CD14-positive monocyte (primary cell): ENCODE measurements at regions not wholly inside any gene's neighbourhood (a gene's known extent, or its start where the extent isn't known, plus 50 kb on each side); places are given as distances from the start of the nearest gene placed in this dataset.
A peak's percentile ranks its signal among the peaks of the same experiment; 100 is the strongest.

Experiments
- DNase-seq, 3 donors: peaks; one replicate each; pipeline ENCODE4 v3.0.0-alpha.2; 2011 to 2022
- H2AFZ ChIP-seq: 2 replicates; pipeline ENCODE4 v1.6.0; 2012; ENCODE audit warnings: mild to moderate bottlenecking, low read depth, low read length, inconsistent platforms; ENCODE audit not compliant: insufficient read depth, poor library complexity, severe bottlenecking
- H3K27ac ChIP-seq, 2 donors: 1 replicate in 1 of 2; 2 replicates in 1 of 2; pipeline ENCODE4 v1.5.1; 2012 to 2013; ENCODE audit warnings: low read length in 2 of 2, control low read depth in 1 of 2, inconsistent platforms in 1 of 2, low read depth in 1 of 2, mild to moderate bottlenecking in 1 of 2
- H3K27me3 ChIP-seq, 2 donors: one replicate each; pipeline versions ENCODE4 v1.6.0 to v1.6.1; 2011 to 2013; ENCODE audit warnings: low read length in 2 of 2; ENCODE audit not compliant: control insufficient read depth in 2 of 2, insufficient read depth in 2 of 2
- H3K36me3 ChIP-seq, 2 donors: replicated peaks in 1 of 2; 1 replicate in 1 of 2; 2 replicates in 1 of 2; pipeline versions ENCODE4 v1.5.1 to v1.6.1; 2012 to 2013; ENCODE audit warnings: low read length in 2 of 2, control low read depth in 1 of 2, inconsistent platforms in 1 of 2, mild to moderate bottlenecking in 1 of 2; ENCODE audit not compliant: insufficient read depth in 2 of 2, control insufficient read depth in 1 of 2
- H3K4me1 ChIP-seq, 2 donors: 1 replicate in 1 of 2; 2 replicates in 1 of 2; pipeline versions ENCODE4 v1.5.1 to v1.6.1; 2012 to 2013; ENCODE audit warnings: low read length in 2 of 2, control low read depth in 1 of 2, inconsistent platforms in 1 of 2, mild to moderate bottlenecking in 1 of 2, moderate library complexity in 1 of 2; ENCODE audit not compliant: insufficient read depth in 2 of 2, control insufficient read depth in 1 of 2
- H3K4me2 ChIP-seq: replicated peaks from 2 replicates; pipeline ENCODE3; 2012; ENCODE audit warnings: low read length, moderate library complexity, mild to moderate bottlenecking; ENCODE audit not compliant: poor library complexity, severe bottlenecking; ENCODE audit errors: extremely low read depth
- H3K4me3 ChIP-seq, 3 experiments: fragments of 200-600 bp in 1 of 3; sonication (generic) in 1 of 3; replicated peaks in 1 of 3; 1 replicate in 2 of 3; 2 replicates in 1 of 3; pipeline ENCODE4 v1.5.1; 2011 to 2013; ENCODE audit warnings: low read length in 3 of 3, mild to moderate bottlenecking in 3 of 3, control low read depth in 2 of 3, low read depth in 2 of 3, inconsistent platforms in 1 of 3, moderate library complexity in 1 of 3
- H3K79me2 ChIP-seq: 2 replicates; pipeline ENCODE4 v1.6.0; 2012; ENCODE audit warnings: mild to moderate bottlenecking, control low read depth, inconsistent platforms, low read length, moderate library complexity; ENCODE audit not compliant: insufficient read depth
- H3K9ac ChIP-seq: 2 replicates; pipeline ENCODE4 v1.6.0; 2017; ENCODE audit warnings: low read length, mild to moderate bottlenecking; ENCODE audit not compliant: insufficient read depth, poor library complexity, severe bottlenecking
- H3K9me3 ChIP-seq, 2 donors: replicated peaks in 1 of 2; 1 replicate in 1 of 2; 2 replicates in 1 of 2; pipeline versions ENCODE4 v1.5.1 to v1.6.1; 2012 to 2013; ENCODE audit warnings: low read length in 2 of 2, control low read depth in 1 of 2; ENCODE audit not compliant: control insufficient read depth in 1 of 2, insufficient read depth in 1 of 2
- H4K20me1 ChIP-seq: 2 replicates; pipeline ENCODE4 v1.6.0; 2012; ENCODE audit warnings: mild to moderate bottlenecking, low read length, control low read depth, moderate library complexity; ENCODE audit not compliant: insufficient read depth
- H3K27ac Mint-ChIP-seq, 7 donors: one replicate each; pipeline ENCODE4 v1.8.0; 2020; ENCODE audit warnings: mild to moderate bottlenecking in 7 of 7, mixed read lengths in 7 of 7, moderate library complexity in 6 of 7, inconsistent platforms in 2 of 7
- H3K27me3 Mint-ChIP-seq, 3 donors: one replicate each; pipeline ENCODE4 v1.8.0; 2021 to 2022; ENCODE audit warnings: low read depth in 3 of 3, mild to moderate bottlenecking in 3 of 3, mixed read lengths in 3 of 3, moderate library complexity in 3 of 3, inconsistent platforms in 1 of 3
- H3K36me3 Mint-ChIP-seq, 2 donors: one replicate each; pipeline ENCODE4 v1.8.0; 2020; ENCODE audit warnings: mixed read lengths in 2 of 2, inconsistent platforms in 1 of 2, mild to moderate bottlenecking in 1 of 2
- H3K4me1 Mint-ChIP-seq: one replicate; pipeline ENCODE4 v1.8.0; 2020; ENCODE audit warnings: mild to moderate bottlenecking, mixed read lengths
- H3K4me3 Mint-ChIP-seq, 2 donors: one replicate each; pipeline ENCODE4 v1.8.0; 2020; ENCODE audit warnings: mild to moderate bottlenecking in 2 of 2, mixed read lengths in 2 of 2, moderate library complexity in 1 of 2
- H3K9me3 Mint-ChIP-seq, 7 donors: one replicate each; pipeline ENCODE4 v1.8.0; 2020 to 2022; ENCODE audit warnings: mixed read lengths in 7 of 7, mild to moderate bottlenecking in 6 of 7, moderate library complexity in 6 of 7, inconsistent platforms in 2 of 7
- WGBS: methylation state at CpG from one replicate; pipeline ENCODE4 v1.1.5; 2013; ENCODE audit warnings: missing lambda C conversion rate; ENCODE audit not compliant: insufficient coverage; 5-methylcytosine and 5-hydroxymethylcytosine counted together
- intact Hi-C, 2 donors: fragments of 100-400 bp; cut with micrococcal nuclease; formaldehyde crosslinking; loops; one replicate each; pipeline versions ENCODE4 v1.15.0 to v1.15.1; 2023
- TF ChIP-seq, protein P1 (sequence below): fragments of 200-600 bp; IDR thresholded peaks from one replicate; pipeline ENCODE4 v1.8.0; 2022; ENCODE audit warnings: antibody characterized with exemption, mild to moderate bottlenecking

DNA sequence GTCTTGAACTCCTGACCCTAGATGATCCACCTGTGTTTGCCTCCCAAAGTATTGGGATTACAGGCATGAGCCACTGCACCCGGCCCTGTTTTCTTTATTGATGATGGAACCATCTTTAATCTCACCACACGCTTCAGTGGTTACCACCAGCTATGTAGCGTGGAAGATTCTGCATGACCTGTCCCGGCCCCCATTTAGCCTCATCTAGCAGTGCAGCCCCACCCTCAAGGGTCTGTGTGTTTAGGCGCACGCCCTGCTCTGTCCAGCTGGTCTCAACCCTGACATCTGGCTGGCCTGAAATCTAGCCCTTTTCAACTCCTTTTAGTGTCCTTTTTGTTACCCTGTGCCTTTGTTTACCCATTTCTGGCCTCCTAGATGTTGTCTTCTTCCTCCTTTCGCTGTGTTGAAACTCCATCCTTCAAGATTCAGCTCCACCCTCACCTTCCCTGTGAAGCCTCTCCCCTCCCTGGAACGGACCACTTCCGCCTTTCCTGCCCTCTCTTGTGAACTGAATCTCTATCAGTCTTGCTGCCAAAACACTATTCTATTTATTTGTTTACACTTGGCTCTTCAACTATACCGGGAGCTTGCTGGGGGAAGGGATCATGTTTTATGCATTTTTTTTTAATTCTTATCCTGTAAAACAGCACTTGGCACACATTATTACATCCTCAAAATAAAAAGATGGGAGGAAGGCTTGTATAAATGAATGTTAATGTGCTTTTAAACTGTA is 101.0 kb upstream of the MTHFD1L start:
- Histone ChIP-seq H3K9me3 (no peaks in the 10 kb centered on the region), H3K4me2 (no peak overlapping the region), H2AFZ (no peak overlapping the region), H4K20me1 (no peaks in the 10 kb centered on the region), H3K4me3 (no peak overlapping the region), H3K9ac (no peak overlapping the region), H3K27me3 (no peaks in the 10 kb centered on the region), H3K79me2 (no peaks in the 10 kb centered on the region), H3K36me3 (no peaks in the 10 kb centered on the region), H3K27ac (no peak overlapping the region), H3K4me1 (no peaks in the 10 kb centered on the region)
- TF ChIP-seq, protein P1, sequence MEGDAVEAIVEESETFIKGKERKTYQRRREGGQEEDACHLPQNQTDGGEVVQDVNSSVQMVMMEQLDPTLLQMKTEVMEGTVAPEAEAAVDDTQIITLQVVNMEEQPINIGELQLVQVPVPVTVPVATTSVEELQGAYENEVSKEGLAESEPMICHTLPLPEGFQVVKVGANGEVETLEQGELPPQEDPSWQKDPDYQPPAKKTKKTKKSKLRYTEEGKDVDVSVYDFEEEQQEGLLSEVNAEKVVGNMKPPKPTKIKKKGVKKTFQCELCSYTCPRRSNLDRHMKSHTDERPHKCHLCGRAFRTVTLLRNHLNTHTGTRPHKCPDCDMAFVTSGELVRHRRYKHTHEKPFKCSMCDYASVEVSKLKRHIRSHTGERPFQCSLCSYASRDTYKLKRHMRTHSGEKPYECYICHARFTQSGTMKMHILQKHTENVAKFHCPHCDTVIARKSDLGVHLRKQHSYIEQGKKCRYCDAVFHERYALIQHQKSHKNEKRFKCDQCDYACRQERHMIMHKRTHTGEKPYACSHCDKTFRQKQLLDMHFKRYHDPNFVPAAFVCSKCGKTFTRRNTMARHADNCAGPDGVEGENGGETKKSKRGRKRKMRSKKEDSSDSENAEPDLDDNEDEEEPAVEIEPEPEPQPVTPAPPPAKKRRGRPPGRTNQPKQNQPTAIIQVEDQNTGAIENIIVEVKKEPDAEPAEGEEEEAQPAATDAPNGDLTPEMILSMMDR, result no peak
- H3K4me1 Mint-ChIP-seq, result no peaks in the 10 kb centered on the region
- H3K36me3 Mint-ChIP-seq, result no peaks in the 10 kb centered on the region
- no peak overlapping the region for H3K4me3 Mint-ChIP-seq
- no peak for DNase-seq
- H3K27ac Mint-ChIP-seq, result peak overlapping the region in 1 of 7 donors; percentile 31
- peaks cover 0 to 1% (median 0%) of the 10 kb centered on the region in 7 donors for H3K9me3 Mint-ChIP-seq
- H3K27me3 Mint-ChIP-seq, result peaks cover 4 to 5% (median 4%) of the 10 kb centered on the region in 3 donors
- 97% methylated on average over 7 of the region's 10 CpGs for WGBS
- intact Hi-C loops, result no loop called here

DNA sequence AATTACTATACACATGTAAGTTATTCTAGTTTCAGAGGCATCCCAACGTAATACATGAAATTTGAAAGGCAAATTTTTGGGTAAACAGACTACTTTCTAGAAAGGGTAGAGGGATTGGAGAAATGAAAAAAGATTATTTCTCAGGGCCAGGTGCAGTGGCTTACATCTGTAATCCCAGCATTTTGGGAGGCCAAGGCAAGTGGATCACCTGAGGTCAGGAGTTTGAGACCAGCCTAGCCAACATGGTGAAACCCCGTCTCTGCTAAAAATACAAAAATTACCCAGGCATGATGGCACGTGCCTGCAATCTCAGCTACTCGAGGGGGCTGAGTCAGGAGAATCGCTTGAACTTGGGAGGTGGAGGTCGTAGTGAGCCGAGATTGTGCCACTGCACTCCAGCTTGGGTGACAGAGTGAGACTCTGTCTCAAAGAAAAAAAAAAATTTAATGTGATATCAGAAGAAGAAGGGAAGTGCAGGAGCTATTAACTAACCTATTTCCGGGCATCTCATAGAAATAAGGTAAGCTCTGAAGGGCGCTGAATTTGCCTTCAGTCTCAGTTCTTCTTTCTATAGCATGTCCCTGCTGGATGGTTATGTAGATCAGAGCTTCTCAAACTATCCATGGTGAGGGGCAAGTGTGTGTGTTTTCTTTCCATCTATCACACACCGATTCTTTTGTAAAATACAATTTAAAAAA is 100.3 kb upstream of the MTHFD1L start:
- Histone ChIP-seq H3K4me1 (no peaks in the 10 kb centered on the region), H3K27ac (no peak overlapping the region), H3K9me3 (no peaks in the 10 kb centered on the region), H4K20me1 (no peaks in the 10 kb centered on the region), H3K79me2 (no peaks in the 10 kb centered on the region), H3K4me3 (no peak overlapping the region), H2AFZ (no peak overlapping the region), H3K27me3 (no peaks in the 10 kb centered on the region), H3K36me3 (no peaks in the 10 kb centered on the region), H3K9ac (no peak overlapping the region), H3K4me2 (no peak overlapping the region)
- no peak for DNase-seq
- peak overlapping the region in 1 of 7 donors; percentile 8 for H3K27ac Mint-ChIP-seq
- no peak overlapping the region for H3K4me3 Mint-ChIP-seq
- no peaks in the 10 kb centered on the region for H3K36me3 Mint-ChIP-seq
- 95% methylated on average over 4 of the region's 10 CpGs for WGBS
- H3K4me1 Mint-ChIP-seq, result no peaks in the 10 kb centered on the region
- peaks cover 0 to 1% (median 0%) of the 10 kb centered on the region in 7 donors for H3K9me3 Mint-ChIP-seq
- peaks cover 1 to 6% (median 5%) of the 10 kb centered on the region in 3 donors for H3K27me3 Mint-ChIP-seq
- TF ChIP-seq, protein P1, result no peak
- intact Hi-C loops, result no loop called here
